ENCODE measurements at regions not wholly inside any gene's neighbourhood (a gene's known extent, or its start where the extent isn't known, plus 50 kb on each side); places are given as distances from the start of the nearest gene placed in this dataset.
"Not testable (repeated sequence)": the region's sequence is repeated elsewhere in the genome, so short reads cannot be mapped to it uniquely, and the experiment has no call there.

DNA sequence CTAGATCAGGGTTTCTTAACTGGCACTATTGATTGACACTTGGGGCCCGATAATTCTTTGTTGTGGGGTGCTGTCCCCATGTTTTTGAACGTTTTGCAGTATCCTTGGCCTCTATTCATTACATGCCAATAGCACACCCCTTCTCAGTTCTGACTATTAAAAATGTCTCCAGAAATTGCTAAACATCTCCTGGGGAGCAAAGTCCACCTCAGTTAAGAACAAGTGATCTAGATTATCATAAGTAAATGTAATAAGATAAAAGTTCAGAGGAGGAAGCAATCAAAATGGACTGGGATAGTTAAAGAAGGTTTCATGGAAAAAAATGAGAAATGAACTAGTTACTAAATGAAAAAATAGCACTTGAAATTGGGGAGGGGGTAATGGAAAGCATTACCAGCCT lies 98.1 kb upstream of the MIR17HG start:
- no peak for DNase-seq (ENCODE audit: low read depth in 2 of 2)

DNA sequence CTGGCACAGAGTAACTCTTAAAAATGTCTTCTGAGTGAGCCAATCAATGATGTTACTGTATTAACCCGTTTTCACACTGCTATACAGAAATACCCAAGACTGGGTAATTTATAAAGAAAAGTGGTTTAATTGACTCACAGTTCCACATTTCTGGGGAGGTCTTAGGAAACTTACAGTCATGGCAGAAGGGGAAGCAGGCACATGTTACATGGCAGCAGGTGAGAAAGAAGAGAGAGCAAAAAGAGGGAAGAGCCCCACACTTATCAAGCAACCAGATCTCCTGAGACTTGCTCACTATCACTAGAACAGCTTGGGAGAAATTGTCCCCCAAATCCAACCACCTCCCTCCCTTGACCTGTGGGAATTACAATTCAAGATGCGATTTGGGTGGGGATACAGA lies 97.6 kb upstream of the MIR17HG start:
- no peak for DNase-seq (ENCODE audit: low read depth in 2 of 2)

DNA sequence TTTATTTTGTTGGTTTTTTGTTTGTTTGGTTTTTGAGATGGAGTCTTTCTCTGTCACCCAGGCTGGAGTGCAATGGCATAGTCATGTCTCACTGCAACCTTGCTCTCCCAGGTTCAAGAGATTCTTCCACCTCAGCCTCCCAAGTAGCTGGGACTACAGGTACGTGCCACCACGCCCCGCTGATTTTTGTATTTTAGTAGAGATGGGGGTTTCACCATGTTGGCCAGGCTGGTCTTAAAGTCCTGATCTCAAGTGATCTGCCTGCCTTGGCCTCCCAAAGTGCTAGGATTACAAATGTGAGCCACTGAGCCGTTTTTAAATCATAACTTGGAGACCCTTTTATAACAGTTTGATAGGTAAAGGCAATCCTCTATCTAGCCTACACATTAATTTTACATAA lies 95.9 kb upstream of the MIR17HG start:
- not testable (repeated sequence) for DNase-seq (ENCODE audit: low read depth in 2 of 2)

GRCh38 chr13:91264484-91264883 lies 83.0 kb upstream of the MIR17HG start:
- no peak for DNase-seq (ENCODE audit: low read depth in 2 of 2)

DNA sequence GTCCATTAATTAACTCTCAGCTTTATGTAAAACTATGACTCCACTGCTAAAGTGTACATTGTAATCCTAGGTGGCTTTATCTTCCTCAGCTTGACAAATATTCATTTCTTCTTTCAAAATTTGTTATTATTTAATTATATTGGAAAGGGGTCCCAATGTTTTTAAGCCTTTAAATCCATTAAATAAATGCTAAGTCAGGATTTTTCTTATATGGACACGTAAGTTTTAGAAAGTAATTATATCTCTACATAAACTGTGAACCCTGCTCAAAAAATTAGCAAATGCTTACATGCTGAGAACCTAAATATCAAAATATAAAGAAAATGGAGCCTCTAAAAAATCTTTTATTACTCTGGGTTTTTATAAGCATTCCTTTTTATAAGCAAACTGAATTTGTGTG lies 78.2 kb upstream of the MIR17HG start:
- DNase-seq (ENCODE audit: low read depth in 2 of 2): no peak

GRCh38 chr13:91270031-91270430 lies 77.5 kb upstream of the MIR17HG start:
- no peak for DNase-seq (ENCODE audit: low read depth in 2 of 2)

- DNase-seq (ENCODE audit: low read depth in 2 of 2): no peak
Measured at GRCh38 chr13:91272235-91272777, 75.2 kb upstream of the MIR17HG start.

DNA sequence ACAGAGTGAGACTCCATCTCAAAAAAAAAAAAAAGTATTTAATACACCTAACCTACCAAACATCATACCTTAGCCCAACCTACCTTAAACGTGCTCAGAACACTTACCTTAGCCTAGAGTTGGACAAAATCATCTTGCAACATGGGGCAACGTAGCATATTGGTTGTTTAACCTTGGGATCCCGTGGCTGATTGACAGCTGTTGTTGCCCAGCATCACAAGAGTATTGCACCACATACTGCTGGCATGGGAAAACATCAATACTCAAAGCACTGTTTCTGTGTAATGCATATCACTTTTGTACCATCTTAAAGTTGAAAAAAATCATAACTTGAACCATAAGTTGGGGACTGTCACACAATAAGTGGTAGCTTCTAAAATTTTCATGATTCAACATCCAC lies 73.8 kb upstream of the MIR17HG start:
- no peak for DNase-seq (ENCODE audit: low read depth in 2 of 2)

DNA sequence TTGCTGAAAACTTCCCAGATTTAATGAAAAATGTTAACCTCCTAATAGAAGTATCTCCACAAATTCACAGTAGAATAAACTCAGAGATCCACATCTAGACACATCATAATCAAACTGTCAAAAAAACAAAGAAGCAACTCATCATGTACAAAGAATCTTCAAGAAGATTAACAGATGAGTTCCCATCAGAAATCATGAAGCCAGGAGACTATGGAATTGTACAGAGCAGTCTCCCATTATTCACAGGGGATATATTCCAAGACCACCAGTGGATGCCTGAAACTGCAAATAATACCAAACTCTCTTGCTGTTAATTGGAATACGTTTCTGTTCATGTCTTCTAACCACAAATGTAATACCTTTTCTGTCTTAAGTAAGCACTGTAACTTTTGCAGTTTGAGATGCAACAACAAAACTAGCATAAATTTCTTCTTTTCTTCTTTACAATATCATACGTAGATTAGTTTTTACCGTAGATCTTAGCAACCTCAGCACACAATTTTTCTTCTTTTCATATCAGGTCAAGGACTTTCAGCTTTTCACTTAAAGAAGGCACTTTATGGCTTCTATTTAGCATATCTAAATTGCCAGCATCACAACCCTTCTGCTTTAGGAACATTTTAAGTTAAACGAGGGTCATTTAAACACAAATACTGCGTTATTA lies 70.3 kb upstream of the MIR17HG start:
- DNase-seq (ENCODE audit: low read depth in 2 of 2): no peak

DNA sequence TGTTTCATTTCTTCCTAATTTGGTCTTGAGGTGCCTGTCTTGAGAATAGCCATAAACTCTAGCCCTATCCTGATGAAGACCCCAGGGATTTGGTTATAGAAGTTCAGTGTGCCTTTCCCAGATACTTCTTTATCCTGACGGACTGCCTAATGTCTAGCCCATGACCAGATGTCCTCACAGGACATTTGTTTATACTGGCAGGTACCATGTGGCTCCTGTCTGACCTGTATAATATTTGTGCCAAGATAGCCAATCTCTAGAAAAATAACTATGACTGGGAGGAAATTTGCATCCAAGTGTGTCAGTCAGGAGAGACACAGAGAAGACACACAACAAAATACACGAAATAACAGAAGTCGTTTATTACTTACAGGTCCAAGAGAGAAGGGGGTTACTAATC lies 69.2 kb upstream of the MIR17HG start:
- no peak for DNase-seq (ENCODE audit: low read depth in 2 of 2)

GRCh38 chr13:91278888-91279287 lies 68.6 kb upstream of the MIR17HG start:
- no peak for DNase-seq (ENCODE audit: low read depth in 2 of 2)

DNA sequence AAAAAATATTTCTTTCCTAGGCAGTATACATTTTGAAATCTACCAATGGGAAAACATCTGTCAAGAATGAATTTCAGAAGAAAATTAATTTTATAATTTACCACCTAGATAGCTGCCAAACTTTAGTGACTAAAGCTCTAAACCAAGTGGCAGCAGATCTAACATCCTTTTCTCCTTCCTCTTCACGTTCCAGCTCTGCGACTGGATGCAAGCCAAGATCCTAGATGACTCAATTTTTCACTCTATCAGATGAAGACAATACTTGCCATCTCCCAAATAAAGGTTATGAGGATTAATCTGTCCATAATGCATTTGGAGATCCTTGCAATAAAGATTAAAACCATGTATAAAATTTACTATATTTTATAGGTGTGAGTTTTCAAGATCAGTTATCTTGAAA lies 66.7 kb upstream of the MIR17HG start:
- no peak for DNase-seq (ENCODE audit: low read depth in 2 of 2)

GRCh38 chr13:91284335-91284734 lies 63.2 kb upstream of the MIR17HG start:
- no peak for DNase-seq (ENCODE audit: low read depth in 2 of 2)

DNA sequence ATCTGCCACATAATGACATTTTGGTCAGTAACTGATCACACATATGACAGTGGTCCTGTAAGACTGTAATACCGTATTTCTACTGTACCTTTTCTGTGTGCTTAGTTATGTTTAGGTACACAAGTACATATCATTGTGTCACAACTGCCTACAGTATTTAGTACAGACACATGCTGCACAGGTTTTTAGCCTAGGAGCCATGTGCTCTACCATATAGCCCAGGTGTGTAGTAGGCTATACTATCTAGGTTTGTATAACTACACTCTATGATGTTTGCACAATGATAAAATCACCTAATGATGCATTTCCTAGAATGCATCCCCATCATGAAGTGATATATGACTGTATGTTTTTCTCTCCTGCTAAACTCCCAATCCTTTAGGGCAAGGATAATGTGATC lies 61.2 kb upstream of the MIR17HG start:
- DNase-seq (ENCODE audit: low read depth in 2 of 2): no peak

GRCh38 chr13:91291078-91291477 lies 56.4 kb upstream of the MIR17HG start:
- no peak for DNase-seq (ENCODE audit: low read depth in 2 of 2)

- no peak for DNase-seq (ENCODE audit: low read depth in 2 of 2)
Measured at GRCh38 chr13:91292630-91293221, 54.8 kb upstream of the MIR17HG start.

- DNase-seq (ENCODE audit: low read depth in 2 of 2): no peak
Measured at GRCh38 chr13:91295712-91296410, 51.6 kb upstream of the MIR17HG start.

GRCh38 chr13:91297503-91297902 lies 50.0 kb upstream of the MIR17HG start:
- DNase-seq (ENCODE audit: low read depth in 2 of 2): no peak
